Inferior parietal cortex (tissue), 1 donor: ENCODE measurements at regions not wholly inside any gene's neighbourhood (a gene's known extent, or its start where the extent isn't known, plus 50 kb on each side); places are given as distances from the start of the nearest gene placed in this dataset.
"Not testable (repeated sequence)": the region's sequence is repeated elsewhere in the genome, so short reads cannot be mapped to it uniquely, and the experiment has no call there.

Source experiments
- DNase-seq: peaks from one replicate; pipeline ENCODE4 v3.0.0-alpha.2; 2016; ENCODE audit errors: extremely low spot score

- no peak for DNase-seq
These were observed 320.3 kb upstream of the TECRL start for GRCh38 chr4:64729561-64729960.

DNA sequence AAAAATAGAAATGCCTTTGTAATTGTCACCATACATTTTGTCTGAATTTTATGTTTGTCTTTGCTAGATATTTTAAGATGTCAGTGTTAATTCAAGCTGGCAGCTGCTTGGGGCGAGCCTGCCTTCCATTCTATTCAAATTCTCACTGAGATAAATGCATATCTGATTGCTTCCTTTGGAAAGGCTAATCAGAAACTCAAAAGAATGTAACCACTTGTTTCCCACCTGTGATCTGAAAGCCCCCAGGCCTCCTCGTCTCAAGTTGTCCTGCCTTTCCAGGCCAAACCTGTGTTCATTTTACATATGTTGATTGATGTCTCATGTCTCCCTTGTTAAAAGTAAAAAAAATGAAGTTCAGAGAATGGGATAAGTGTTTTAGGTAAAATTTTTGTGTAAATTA lies 318.7 kb upstream of the TECRL start:
- no peak for DNase-seq

DNA sequence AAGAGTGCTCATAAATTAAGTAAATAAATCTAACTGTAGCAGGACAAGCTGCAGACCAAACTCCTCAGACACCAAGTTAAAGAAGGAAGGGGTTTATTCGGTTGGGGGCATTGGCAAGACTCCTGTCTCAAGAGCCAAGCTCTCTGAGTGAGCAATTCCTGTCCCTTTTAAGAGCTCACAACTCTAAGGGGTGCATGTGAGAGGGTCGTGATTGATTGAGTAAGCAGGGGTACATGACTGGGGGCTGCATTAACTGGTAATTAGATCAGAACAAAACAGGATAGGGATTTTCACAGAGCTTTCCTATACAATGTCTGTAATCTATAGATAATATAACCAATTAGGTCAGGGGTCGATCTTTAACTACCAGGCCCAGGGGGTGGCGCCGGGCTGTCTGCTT lies 318.1 kb upstream of the TECRL start:
- not testable (repeated sequence) for DNase-seq

GRCh38 chr4:64724689-64725088 lies 315.4 kb upstream of the TECRL start:
- DNase-seq: no peak

- no peak for DNase-seq
These were observed 311.9 kb upstream of the TECRL start for GRCh38 chr4:64721106-64721505.

- DNase-seq: peak; percentile 36
These were observed 308.8 kb upstream of the TECRL start for GRCh38 chr4:64718091-64718490.

- no peak for DNase-seq
These were observed 306.5 kb upstream of the TECRL start for GRCh38 chr4:64715741-64716140.

DNA sequence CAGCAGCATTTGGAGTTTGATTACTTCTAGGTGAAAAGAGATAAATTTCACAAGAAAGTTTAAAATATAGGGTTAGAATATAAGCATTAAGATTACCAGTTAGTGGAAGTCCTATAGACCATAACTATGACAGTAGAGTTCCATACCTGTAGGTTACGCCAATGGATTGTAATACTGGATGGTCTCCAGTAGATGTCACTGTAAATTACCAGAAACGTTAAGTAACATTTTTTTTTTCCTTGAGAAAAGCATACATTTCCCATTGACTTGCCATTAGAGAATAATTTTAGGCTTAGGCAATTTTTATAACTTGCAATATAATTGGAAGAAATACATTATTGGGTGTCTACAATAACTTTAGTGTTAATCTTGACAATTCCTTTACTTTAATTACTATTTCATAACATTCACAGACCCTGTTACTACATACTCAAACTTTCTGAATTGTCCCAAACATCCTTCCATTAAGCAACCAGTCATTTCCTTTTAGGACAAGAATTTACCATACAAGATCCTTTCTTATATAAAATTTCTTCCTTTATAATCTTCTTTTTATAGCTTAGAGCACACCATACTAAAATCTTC lies 304.1 kb upstream of the TECRL start:
- DNase-seq: peak; percentile 38

GRCh38 chr4:64712590-64712989 lies 303.3 kb upstream of the TECRL start:
- DNase-seq: no peak

- DNase-seq: no peak
These were observed 296.7 kb upstream of the TECRL start for GRCh38 chr4:64705989-64706388.

GRCh38 chr4:64698171-64698570 lies 288.9 kb upstream of the TECRL start:
- DNase-seq: no peak

GRCh38 chr4:64682946-64683345 lies 273.7 kb upstream of the TECRL start:
- no peak for DNase-seq

- DNase-seq: no peak
These were observed 273.2 kb upstream of the TECRL start for GRCh38 chr4:64682481-64682880.

- not testable (repeated sequence) for DNase-seq
These were observed 263.9 kb upstream of the TECRL start for GRCh38 chr4:64673121-64673520.

GRCh38 chr4:64670647-64671046 lies 261.4 kb upstream of the TECRL start:
- DNase-seq: no peak

DNA sequence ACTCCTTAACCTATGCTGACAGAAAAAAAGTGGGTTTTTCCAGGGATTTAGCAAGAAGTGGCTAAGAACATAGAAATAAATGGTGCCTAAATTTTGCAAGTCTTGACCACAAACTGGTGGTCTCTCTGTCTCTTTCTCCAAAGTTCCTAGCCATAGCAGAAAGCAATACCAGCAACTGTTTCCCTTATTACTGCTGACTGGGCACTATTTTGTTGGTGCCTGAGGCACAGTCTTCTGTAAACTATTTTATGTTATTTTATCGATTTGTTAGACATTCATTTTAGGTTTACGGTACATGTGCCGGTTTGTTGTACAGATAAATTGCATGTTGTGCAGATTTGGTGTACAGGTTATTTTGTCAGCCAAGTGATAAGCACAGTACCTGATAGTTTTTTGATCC lies 234.6 kb upstream of the TECRL start:
- no peak for DNase-seq

- no peak for DNase-seq
These were observed 233.7 kb upstream of the TECRL start for GRCh38 chr4:64642936-64643335.

DNA sequence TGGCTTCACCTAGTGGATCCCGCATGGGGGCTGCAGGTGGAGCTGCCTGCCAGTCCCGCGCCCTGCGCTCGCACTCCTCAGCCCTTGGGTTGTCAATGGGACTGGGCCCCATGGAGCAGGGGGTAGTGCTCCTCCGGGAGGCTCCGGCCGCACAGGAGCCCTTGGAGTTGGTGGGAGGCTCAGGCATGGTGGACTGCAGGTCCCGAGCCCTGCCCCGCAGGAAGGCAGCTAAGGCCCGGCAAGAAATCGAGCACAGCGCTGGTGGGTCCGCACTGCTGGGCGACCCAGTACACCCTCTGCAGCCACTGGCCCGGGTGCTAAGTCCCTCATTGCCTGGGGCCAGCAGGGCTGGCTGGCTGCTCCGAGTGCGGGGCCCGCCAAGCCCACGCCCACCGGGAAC lies 231.2 kb upstream of the TECRL start:
- not testable (repeated sequence) for DNase-seq

DNA sequence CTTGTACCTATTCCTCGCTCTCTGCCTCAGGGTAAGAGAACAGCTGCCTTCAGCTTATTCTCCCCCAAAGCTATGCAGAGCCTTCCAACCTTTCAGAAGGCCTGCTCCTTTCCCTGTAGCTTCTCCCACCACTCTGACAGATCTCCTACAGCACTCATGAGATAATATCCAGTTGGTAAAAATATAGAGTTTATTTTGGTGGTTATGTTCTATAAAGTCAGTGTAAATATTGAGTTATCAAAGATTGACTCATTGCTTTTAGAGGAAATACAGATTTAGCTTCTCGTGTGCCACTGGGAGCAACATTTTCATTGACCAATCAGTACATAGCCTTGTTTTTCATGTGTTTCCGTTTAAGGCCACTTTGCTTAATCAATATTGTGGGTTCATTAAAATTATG lies 216.2 kb upstream of the TECRL start:
- no peak for DNase-seq

GRCh38 chr4:64617800-64618199 lies 208.6 kb upstream of the TECRL start:
- peak; percentile 37 for DNase-seq

GRCh38 chr4:64614276-64614675 lies 205.0 kb upstream of the TECRL start:
- DNase-seq: no peak

DNA sequence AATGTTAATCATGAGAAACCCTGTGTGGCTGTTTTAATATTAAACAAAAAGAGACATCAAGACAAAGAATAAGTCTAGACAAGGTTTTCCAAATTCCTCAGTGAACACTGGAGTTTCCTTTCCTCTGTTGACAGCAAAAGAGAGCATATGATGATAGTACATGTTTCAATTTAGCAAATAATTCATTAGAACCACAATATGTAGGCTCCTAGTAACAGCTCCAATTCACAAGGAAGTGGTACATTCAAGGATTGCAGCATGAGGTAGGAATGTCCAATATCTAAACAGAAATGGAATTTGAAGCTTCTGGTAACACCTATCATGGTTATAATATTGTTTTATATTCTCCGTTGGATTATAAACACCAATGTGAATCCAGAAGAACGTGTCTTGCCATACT lies 203.8 kb upstream of the TECRL start:
- DNase-seq: no peak

DNA sequence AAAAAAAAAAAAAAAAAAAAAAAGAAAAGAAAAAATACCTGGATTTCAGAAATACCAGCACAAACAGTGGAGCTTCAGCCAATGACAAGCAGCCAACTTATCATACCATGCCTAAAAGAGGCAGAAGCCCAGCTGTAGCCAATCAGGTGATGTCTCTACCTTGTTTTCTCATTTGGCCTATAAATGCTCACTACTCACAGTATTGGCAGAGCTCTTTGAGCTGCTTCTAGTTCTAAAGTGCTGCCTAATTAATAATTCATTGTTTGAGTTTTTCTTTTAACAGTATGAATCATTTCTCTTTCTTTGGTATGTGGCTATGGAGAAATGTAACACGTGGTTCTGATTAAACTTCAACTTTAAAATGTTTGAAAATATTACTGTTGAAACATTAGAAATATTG lies 188.8 kb upstream of the TECRL start:
- no peak for DNase-seq

DNA sequence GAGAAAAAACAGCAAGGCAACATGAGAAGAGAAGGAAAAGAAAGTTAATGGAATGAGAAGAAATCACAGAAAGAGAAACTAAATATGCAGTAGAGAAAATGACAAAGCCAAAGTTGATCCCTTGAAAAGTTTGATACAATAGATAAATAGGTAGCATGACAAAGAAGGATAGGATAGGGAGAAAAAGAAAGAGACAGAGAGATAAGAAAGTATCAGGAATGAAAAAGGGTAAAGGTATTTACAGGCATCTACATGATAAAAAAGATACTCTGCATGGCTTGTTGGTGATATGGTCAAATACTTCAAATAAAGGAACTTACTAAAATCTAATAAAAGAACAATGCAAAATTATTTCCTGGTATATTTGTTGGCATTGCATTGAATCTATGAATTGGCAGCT lies 185.5 kb upstream of the TECRL start:
- no peak for DNase-seq

- no peak for DNase-seq
These were observed 179.3 kb upstream of the TECRL start for GRCh38 chr4:64588507-64588906.
